OCI-LY3 (cell line): ENCODE measurements at regions not wholly inside any gene's neighbourhood (a gene's known extent, or its start where the extent isn't known, plus 50 kb on each side); places are given as distances from the start of the nearest gene placed in this dataset.

ENCODE experiments used
- H2AFZ ChIP-seq: fragments of 200-600, 300-600 bp; shearing (Covaris generic); 2 replicates; pipeline ENCODE4 v1.6.0; 2014; ENCODE audit warnings: antibody characterized with exemption, low read depth, low read length
- H3K27ac ChIP-seq: fragments of 200-600, 300-600 bp; sonication (generic); 2 replicates; pipeline ENCODE4 v1.5.1; 2014; ENCODE audit warnings: mild to moderate bottlenecking, low read length, moderate library complexity, mixed read lengths
- H3K27me3 ChIP-seq: fragments of 200-600, 300-600 bp; sonication (generic); 2 replicates; pipeline ENCODE4 v1.6.1; 2014; ENCODE audit warnings: low read depth, low read length, mixed read lengths
- H3K36me3 ChIP-seq: fragments of 200-600, 300-600 bp; sonication (generic); replicated peaks from 2 replicates; pipeline ENCODE3; 2014; ENCODE audit warnings: low read depth, low read length, mixed read lengths
- H3K4me1 ChIP-seq: fragments of 300-600, 200-600 bp; sonication (generic); 2 replicates; pipeline ENCODE4 v1.6.1; 2014; ENCODE audit warnings: low read length, mixed read lengths
- H3K4me2 ChIP-seq: fragments of 200-600, 300-600 bp; sonication (generic); 2 replicates; pipeline ENCODE4 v1.6.1; 2014; ENCODE audit warnings: low read length, mixed read lengths
- H3K4me3 ChIP-seq: fragments of 300-600, 200-600 bp; sonication (generic); 2 replicates; pipeline ENCODE4 v1.5.1; 2014; ENCODE audit warnings: antibody characterized with exemption, mild to moderate bottlenecking, low read length, moderate library complexity
- H3K79me2 ChIP-seq: fragments of 300-600, 200-600 bp; shearing (Covaris generic); 2 replicates; pipeline ENCODE4 v1.6.1; 2014; ENCODE audit warnings: mild to moderate bottlenecking, low read length, mixed read lengths
- H3K9ac ChIP-seq: fragments of 300-600, 200-600 bp; shearing (Covaris generic); 2 replicates; pipeline ENCODE4 v1.6.0; 2014; ENCODE audit warnings: mild to moderate bottlenecking, low read length, moderate library complexity
- H3K9me3 ChIP-seq: fragments of 200-600, 300-600 bp; shearing (Covaris generic); 2 replicates; pipeline ENCODE4 v1.6.1; 2014; ENCODE audit warnings: low read length, mixed read lengths; ENCODE audit not compliant: insufficient read depth
- H4K20me1 ChIP-seq: fragments of 200-600, 300-600 bp; sonication (generic); 2 replicates; pipeline ENCODE4 v1.6.1; 2016; ENCODE audit warnings: low read length, mixed read lengths; ENCODE audit not compliant: insufficient read depth
- CTCF ChIP-seq: fragments of 200-600, 300-600 bp; sonication (generic); IDR thresholded peaks from 2 replicates; pipeline ENCODE4 v1.5.1; 2014; ENCODE audit warnings: antibody characterized with exemption, low read length, low read depth
- EZH2phosphoT487 ChIP-seq: fragments of 200-600 bp; shearing (Covaris generic); IDR thresholded peaks from 2 replicates; pipeline ENCODE4 v1.6.1; 2018; ENCODE audit warnings: antibody characterized with exemption, mixed run types, low read depth

- H3K36me3 ChIP-seq: no peaks in the 10 kb centered on the region
- peaks cover 14% of the 10 kb centered on the region; the same call in 1 of the 2 replicates for H3K27me3 ChIP-seq
- H3K4me2 ChIP-seq: no peak overlapping the region
- no peaks in the 10 kb centered on the region for H4K20me1 ChIP-seq
- no peak overlapping the region for H3K4me3 ChIP-seq
- no peak overlapping the region for H3K27ac ChIP-seq
- no peak overlapping the region for H2AFZ ChIP-seq
- no peaks in the 10 kb centered on the region for H3K9me3 ChIP-seq
- no peaks in the 10 kb centered on the region for H3K79me2 ChIP-seq
- H3K9ac ChIP-seq: no peak overlapping the region
- TF ChIP-seq EZH2phosphoT487 (no peak), CTCF (no peak)
- H3K4me1 ChIP-seq: no peaks in the 10 kb centered on the region
Measured at GRCh38 chr14:54121466-54122027, 164.9 kb upstream of the BMP4 start.

GRCh38 chr14:54123841-54124240 lies 167.2 kb upstream of the BMP4 start:
- no peak overlapping the region for H3K9ac ChIP-seq
- H3K27ac ChIP-seq: no peak overlapping the region
- H3K4me1 ChIP-seq: no peaks in the 10 kb centered on the region
- no peak overlapping the region for H3K4me2 ChIP-seq
- peaks cover 14% of the 10 kb centered on the region; the same call in 1 of the 2 replicates for H3K27me3 ChIP-seq
- H3K9me3 ChIP-seq: no peaks in the 10 kb centered on the region
- no peaks in the 10 kb centered on the region for H3K36me3 ChIP-seq
- no peak overlapping the region for H3K4me3 ChIP-seq
- no peaks in the 10 kb centered on the region for H3K79me2 ChIP-seq
- no peak overlapping the region for H2AFZ ChIP-seq
- no peaks in the 10 kb centered on the region for H4K20me1 ChIP-seq
- no peak for TF ChIP-seq CTCF
- TF ChIP-seq EZH2phosphoT487: no peak

GRCh38 chr14:54125109-54125508 lies 168.5 kb upstream of the BMP4 start:
- H3K27me3 ChIP-seq: peaks cover 11% of the 10 kb centered on the region; the same call in 1 of the 2 replicates
- H4K20me1 ChIP-seq: no peaks in the 10 kb centered on the region
- TF ChIP-seq EZH2phosphoT487 (no peak), CTCF (no peak)
- no peaks in the 10 kb centered on the region for H3K36me3 ChIP-seq
- no peaks in the 10 kb centered on the region for H3K4me1 ChIP-seq
- H2AFZ ChIP-seq: no peak overlapping the region
- H3K79me2 ChIP-seq: no peaks in the 10 kb centered on the region
- H3K27ac ChIP-seq: no peak overlapping the region
- H3K9me3 ChIP-seq: no peaks in the 10 kb centered on the region
- no peak overlapping the region for H3K4me3 ChIP-seq
- H3K9ac ChIP-seq: no peak overlapping the region
- no peak overlapping the region for H3K4me2 ChIP-seq

- no peak overlapping the region for H3K9ac ChIP-seq
- H3K9me3 ChIP-seq: no peaks in the 10 kb centered on the region
- H3K27ac ChIP-seq: no peak overlapping the region
- H3K79me2 ChIP-seq: no peaks in the 10 kb centered on the region
- H4K20me1 ChIP-seq: no peaks in the 10 kb centered on the region
- no peaks in the 10 kb centered on the region for H3K36me3 ChIP-seq
- H3K4me2 ChIP-seq: no peak overlapping the region
- no peaks in the 10 kb centered on the region for H3K27me3 ChIP-seq
- no peak overlapping the region for H3K4me3 ChIP-seq
- TF ChIP-seq CTCF: no peak
- TF ChIP-seq EZH2phosphoT487: no peak
- no peaks in the 10 kb centered on the region for H3K4me1 ChIP-seq
- H2AFZ ChIP-seq: no peak overlapping the region
Measured at GRCh38 chr14:54126947-54127346, 170.3 kb upstream of the BMP4 start.
